ENCODE measurements at regions not wholly inside any gene's neighbourhood (a gene's known extent, or its start where the extent isn't known, plus 50 kb on each side); places are given as distances from the start of the nearest gene placed in this dataset.

- Histone ChIP-seq H3K4me3 (ENCODE audit: low read depth, low read length) (no peak overlapping the region), H3K27me3 (replicated peaks; ENCODE audit: control insufficient read depth, insufficient read depth, low read length) (no peaks in the 10 kb centered on the region), H3K4me1 (no peaks in the 10 kb centered on the region), H3K9me3 (no peaks in the 10 kb centered on the region; the same call in 1 of the 2 replicates), H3K36me3 (ENCODE audit: control insufficient read depth, insufficient read depth, low read length) (no peaks in the 10 kb centered on the region)
- no peak for DNase-seq
- CTCF ChIA-PET, result no interaction called here
- H3K4me1 Mint-ChIP-seq (ENCODE audit: low read depth, unreplicated experiment), result no peaks in the 10 kb centered on the region
- POLR2A ChIA-PET, result no interaction called here
- H3K27me3 Mint-ChIP-seq (ENCODE audit: insufficient read depth, unreplicated experiment), result peaks cover 4% of the 10 kb centered on the region
- intact Hi-C loops (cut with micrococcal nuclease; ENCODE audit: unreplicated experiment), result no loop called here
- H3K4me3 Mint-ChIP-seq (ENCODE audit: unreplicated experiment), result no peak overlapping the region
- no peak overlapping the region for H3K27ac Mint-ChIP-seq (ENCODE audit: unreplicated experiment)
- no peaks in the 10 kb centered on the region for H3K36me3 Mint-ChIP-seq (ENCODE audit: insufficient read depth, unreplicated experiment)
- TF ChIP-seq CTCF (IDR thresholded peaks at IDR 0.05; ENCODE audit: insufficient read depth in 1 of 2, low read depth in 1 of 2, low read length in 1 of 2, severe bottlenecking in 1 of 2, unreplicated experiment in 1 of 2), result no peak
- H3K9me3 Mint-ChIP-seq (ENCODE audit: unreplicated experiment), result peaks cover 8% of the 10 kb centered on the region
- no TSS peak for BruUV-seq (replicated peaks)
Observed at GRCh38 chr7:4566714-4567113, 115.4 kb upstream of the FOXK1 start.

DNA sequence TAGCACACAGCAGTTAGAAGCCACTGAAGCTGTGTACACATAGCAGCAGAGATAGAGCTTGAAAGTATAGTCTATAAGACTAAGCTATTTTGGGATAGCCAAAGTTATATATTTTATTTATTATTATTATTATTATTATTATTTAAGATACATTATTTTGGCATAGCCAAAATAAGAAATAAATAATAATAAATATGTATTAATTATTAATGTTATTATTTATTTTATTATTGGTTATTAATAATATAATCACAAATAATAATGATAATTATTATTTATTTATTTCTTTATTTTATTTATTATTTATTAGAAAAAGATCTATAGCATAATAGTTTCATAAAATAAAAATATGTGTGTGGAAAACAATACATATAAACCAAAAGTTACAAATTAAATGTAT lies 107.2 kb upstream of the FOXK1 start:
- Mint-ChIP-seq H3K36me3 (ENCODE audit: insufficient read depth, unreplicated experiment) (no peaks in the 10 kb centered on the region), H3K9me3 (ENCODE audit: unreplicated experiment) (no peaks in the 10 kb centered on the region)
- BruUV-seq (replicated peaks), result no TSS peak

DNA sequence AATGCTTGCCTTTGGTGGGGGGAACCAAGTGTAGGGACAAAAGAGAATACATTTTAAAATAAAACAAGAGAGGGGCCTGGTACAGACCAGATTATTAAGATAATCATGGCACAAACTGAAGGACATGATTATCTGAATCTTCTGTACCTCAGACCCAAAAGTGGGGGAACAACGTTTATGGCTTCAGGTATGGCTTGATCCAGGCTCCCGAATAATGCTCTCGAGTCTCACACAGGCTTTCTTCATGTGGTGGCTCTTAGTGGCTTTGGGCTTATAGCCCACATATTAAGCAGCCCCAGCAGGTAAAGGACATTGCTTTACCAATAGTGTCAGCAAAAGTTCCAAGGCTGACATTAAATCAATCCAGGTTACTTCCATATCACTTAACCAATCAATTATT lies 106.8 kb upstream of the FOXK1 start:
- H3K4me1 ChIP-seq, result no peaks in the 10 kb centered on the region
- intact Hi-C loops (cut with micrococcal nuclease; ENCODE audit: unreplicated experiment), result no loop called here
- no peaks in the 10 kb centered on the region; the same call in 1 of the 2 replicates for H3K27me3 ChIP-seq (replicated peaks; ENCODE audit: control insufficient read depth, insufficient read depth, low read length)
- Mint-ChIP-seq H3K36me3 (ENCODE audit: insufficient read depth, unreplicated experiment) (no peaks in the 10 kb centered on the region), H3K27ac (ENCODE audit: unreplicated experiment) (no peak overlapping the region), H3K9me3 (ENCODE audit: unreplicated experiment) (no peaks in the 10 kb centered on the region), H3K4me1 (ENCODE audit: low read depth, unreplicated experiment) (no peaks in the 10 kb centered on the region), H3K4me3 (ENCODE audit: unreplicated experiment) (no peak overlapping the region), H3K27me3 (ENCODE audit: insufficient read depth, unreplicated experiment) (no peaks in the 10 kb centered on the region)
- TF ChIP-seq CTCF (IDR thresholded peaks at IDR 0.05; ENCODE audit: insufficient read depth in 1 of 2, low read depth in 1 of 2, low read length in 1 of 2, severe bottlenecking in 1 of 2, unreplicated experiment in 1 of 2), result no peak
- no peak for DNase-seq
- no TSS peak for BruUV-seq (replicated peaks)
- ChIA-PET CTCF (no interaction called here), POLR2A (no interaction called here)
- H3K4me3 ChIP-seq (ENCODE audit: low read depth, low read length), result no peak overlapping the region
- H3K36me3 ChIP-seq (ENCODE audit: control insufficient read depth, insufficient read depth, low read length), result no peaks in the 10 kb centered on the region
- H3K9me3 ChIP-seq, result no peaks in the 10 kb centered on the region

More for the DNA sequence above, 107.2 kb upstream of the FOXK1 start:
- no peaks in the 10 kb centered on the region for H3K36me3 ChIP-seq (ENCODE audit: control insufficient read depth, insufficient read depth, low read length)
- H3K27me3 Mint-ChIP-seq (ENCODE audit: insufficient read depth, unreplicated experiment), result no peaks in the 10 kb centered on the region
- ChIA-PET POLR2A (no interaction called here), CTCF (no interaction called here)
- no peaks in the 10 kb centered on the region for H3K4me1 ChIP-seq
- intact Hi-C loops (cut with micrococcal nuclease; ENCODE audit: unreplicated experiment), result no loop called here
- H3K4me3 Mint-ChIP-seq (ENCODE audit: unreplicated experiment), result no peak overlapping the region
- no peak for DNase-seq
- no peaks in the 10 kb centered on the region; the same call in 1 of the 2 replicates for H3K27me3 ChIP-seq (replicated peaks; ENCODE audit: control insufficient read depth, insufficient read depth, low read length)
- H3K4me3 ChIP-seq (ENCODE audit: low read depth, low read length), result no peak overlapping the region
- no peaks in the 10 kb centered on the region for H3K4me1 Mint-ChIP-seq (ENCODE audit: low read depth, unreplicated experiment)
- no peaks in the 10 kb centered on the region for H3K9me3 ChIP-seq
- H3K27ac Mint-ChIP-seq (ENCODE audit: unreplicated experiment), result no peak overlapping the region
- no peak for TF ChIP-seq CTCF (IDR thresholded peaks at IDR 0.05; ENCODE audit: insufficient read depth in 1 of 2, low read depth in 1 of 2, low read length in 1 of 2, severe bottlenecking in 1 of 2, unreplicated experiment in 1 of 2)
